Putamen (tissue), 1 donor: ENCODE measurements at regions not wholly inside any gene's neighbourhood (a gene's known extent, or its start where the extent isn't known, plus 50 kb on each side); places are given as distances from the start of the nearest gene placed in this dataset.

Experiments
- DNase-seq: peaks from one replicate; pipeline ENCODE4 v3.0.0-alpha.2; 2016; ENCODE audit warnings: low spot score

DNA sequence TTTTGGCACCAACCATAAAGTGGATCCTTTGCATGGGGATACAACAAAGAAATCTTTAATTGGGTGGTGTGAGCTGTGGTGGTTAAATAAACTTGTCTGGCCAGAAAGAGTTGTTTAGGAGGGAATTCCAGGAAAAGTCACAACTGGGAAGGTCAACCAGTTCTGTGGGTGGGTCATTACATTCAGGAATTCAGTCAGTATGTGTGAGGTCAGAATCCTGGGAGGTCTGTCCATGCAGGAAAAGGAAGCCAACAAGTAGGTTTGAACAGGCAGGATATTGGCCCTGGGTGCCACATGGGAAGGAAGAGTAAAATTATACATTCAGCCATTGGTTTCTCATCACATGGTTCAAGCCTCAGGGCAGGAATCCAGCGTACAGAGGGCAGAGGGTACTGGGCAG lies 162.3 kb upstream of the ADAMTS5 start:
- DNase-seq: no peak

DNA sequence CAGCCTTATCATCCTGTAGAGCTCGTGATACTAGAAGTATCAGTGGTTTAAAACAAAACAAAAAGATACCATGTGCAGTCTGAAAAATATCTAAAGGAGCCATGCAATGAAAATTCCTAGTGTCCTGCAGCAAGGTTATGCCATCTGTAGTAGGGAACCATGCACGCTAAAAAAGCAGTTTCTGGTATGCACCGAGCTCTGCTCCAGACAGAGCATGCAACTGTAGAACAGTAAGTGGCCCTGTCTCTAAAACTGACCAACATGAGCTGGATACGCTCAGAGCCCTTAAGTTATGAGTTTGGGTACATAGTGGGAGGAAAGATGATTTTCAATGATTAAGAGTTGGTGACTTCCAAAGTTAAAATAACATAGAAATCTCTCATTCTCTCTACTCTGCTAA lies 159.3 kb upstream of the ADAMTS5 start:
- DNase-seq: no peak

DNA sequence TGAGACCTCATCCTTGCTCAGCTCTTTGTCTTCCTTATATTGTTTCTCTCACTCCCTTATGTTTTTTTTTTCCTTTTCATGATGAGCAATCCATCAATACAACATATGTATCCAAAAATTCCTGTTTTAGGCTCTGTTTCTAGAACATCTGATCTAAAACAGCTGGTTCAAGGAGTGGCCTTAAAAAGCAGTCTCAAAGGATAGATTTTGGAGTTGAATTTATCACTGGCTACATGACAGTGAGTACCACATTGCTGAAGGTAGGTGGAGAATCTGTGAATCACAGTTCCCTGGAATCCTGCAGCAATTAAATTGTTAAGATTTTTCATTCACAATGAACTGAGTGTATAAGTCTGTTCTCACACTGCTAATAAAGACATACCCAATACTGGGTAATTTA lies 155.8 kb upstream of the ADAMTS5 start:
- no peak for DNase-seq

GRCh38 chr21:27114111-27114510 lies 147.2 kb upstream of the ADAMTS5 start:
- DNase-seq: no peak

- no peak for DNase-seq
Measured at GRCh38 chr21:27112186-27112585, 145.3 kb upstream of the ADAMTS5 start.

GRCh38 chr21:27110956-27111355 lies 144.1 kb upstream of the ADAMTS5 start:
- DNase-seq: no peak

GRCh38 chr21:27108701-27109100 lies 141.8 kb upstream of the ADAMTS5 start:
- DNase-seq: no peak

DNA sequence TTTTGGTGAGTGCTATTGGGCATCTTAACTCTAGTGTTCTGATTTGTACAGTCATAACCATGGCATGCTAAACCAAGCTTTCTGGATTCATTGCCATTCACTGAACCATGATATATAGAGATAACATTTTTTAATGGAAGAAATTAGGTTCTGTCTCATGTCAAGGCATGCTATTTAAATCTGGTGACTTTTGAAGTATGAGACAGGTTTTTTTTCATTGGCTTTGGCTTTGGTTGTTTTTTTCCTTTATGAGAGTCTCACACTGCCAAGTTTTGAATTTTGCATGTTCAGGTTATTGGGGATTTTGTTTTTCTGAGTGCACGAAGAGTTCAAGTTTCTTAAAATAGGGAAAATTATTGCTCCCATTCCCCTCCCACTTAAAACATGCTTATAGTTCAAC lies 141.3 kb upstream of the ADAMTS5 start:
- peak; percentile 55 for DNase-seq

DNA sequence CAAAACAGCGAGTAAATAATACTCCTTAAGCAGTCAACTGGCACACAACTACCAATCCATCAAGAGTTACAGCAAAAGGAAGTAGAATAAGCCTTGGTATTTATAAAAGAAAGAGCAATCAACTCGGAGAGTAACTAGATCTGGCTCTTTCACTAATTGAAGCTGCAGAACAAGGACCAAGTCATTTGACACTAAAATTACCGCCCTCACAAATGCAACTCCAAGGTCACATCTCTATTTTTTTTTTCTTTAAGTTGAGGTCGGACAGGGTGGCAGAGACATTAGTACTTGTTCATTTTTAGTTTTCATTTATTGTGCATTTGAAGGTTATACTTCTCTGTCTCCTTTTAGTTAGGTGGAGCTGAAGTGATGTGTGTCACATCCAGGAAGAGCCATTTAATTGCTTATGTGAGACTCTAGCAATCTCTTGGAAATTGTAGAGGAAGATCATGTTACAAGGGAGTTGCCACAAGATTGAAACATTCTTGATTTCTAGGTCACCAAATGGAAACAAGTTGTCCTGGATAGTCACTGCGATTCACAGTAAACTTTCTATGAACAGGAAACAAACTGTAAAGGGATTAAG lies 138.1 kb upstream of the ADAMTS5 start:
- no peak for DNase-seq

DNA sequence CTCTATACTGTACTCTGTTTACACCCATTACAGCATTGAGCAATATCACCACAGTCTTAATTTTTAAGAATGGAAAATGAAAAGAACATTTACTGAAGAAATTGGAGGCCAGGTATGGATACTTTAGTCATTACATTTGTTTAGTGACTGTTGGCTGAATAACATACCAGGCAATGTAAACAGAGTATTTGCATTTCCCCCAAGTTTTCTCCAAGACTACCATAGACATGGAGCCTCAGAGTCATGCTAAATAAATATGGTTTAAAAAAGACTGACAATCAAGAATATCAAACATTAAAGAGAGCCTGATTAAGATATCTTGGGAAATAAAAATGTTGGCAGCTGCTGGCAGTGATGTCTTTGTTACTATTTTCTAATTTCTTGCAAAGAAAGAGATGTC lies 136.9 kb upstream of the ADAMTS5 start:
- DNase-seq: no peak

DNA sequence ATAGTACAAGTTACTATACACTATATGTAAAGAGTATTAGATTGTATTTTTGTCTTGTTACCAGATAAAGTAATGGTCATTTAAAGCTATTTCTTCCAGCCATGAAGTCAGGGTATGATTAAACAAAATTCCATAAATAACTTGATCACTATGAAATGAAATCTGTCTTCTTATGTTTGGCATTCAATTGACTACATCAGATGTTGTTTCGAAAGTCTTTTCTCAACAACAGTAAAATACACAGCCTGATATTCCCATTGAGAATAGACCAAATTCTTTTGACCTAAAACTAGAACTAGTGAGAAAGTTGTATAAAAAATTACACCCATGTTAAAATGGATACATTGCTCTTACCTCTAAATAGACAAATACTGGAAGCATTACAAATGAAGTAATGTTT lies 134.6 kb upstream of the ADAMTS5 start:
- no peak for DNase-seq

- DNase-seq: no peak
Measured at GRCh38 chr21:27094184-27094948, 127.5 kb upstream of the ADAMTS5 start.

GRCh38 chr21:27086630-27087029 lies 119.7 kb upstream of the ADAMTS5 start:
- DNase-seq: no peak

DNA sequence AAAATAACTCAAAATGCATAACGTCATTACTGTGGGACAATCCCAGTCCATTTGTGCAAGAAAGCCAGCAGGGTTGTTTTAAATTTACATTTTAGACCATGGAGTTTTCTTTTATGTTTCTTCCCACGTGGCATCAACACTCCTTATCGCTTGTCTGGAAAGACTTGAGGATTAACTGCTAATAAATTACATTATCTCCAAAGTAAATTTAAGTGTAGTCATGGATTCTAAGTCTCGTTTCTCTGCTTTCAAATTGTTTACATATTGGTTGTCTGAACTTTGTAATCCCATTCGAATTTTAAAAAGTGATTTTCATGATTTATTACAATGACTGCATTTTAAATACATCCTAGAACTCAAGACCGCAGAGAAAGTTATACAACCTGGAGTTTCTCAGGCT lies 119.3 kb upstream of the ADAMTS5 start:
- no peak for DNase-seq

DNA sequence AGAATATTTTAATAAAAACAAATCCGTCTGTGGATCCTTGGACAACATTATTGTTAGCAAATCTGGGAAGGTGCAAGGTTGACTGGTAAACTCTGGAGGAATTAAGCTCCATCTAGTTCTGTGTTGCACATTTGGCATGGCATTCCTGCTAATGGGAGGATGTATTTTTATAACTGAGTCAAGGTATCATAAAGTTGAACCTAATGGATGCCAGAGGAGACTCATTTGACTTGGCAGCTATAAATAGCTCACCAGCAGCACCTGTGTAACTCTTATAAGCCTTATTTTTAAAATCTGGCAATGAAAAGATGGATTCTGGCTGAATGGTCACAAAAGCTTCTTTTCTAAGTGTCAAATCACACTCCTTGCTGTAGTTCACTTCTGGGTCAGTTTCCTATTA lies 118.5 kb upstream of the ADAMTS5 start:
- no peak for DNase-seq

DNA sequence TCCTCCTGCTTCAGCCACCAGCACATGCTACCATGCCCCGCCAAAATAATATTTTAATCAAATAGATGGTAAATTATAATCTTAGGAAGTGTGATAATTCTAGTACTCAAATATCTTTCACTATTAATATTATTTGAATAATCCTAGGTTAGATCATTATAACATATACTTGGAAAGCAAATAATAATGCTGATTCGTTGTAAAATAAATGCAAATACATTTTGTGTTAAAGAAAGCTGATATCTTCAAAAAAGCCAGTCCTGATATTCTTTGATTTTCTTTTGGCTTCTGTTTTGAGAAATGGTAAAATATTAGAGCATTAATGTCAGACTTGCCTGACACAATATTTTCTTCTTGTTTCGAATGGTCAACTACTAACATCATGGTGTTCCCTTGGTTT lies 116.3 kb upstream of the ADAMTS5 start:
- DNase-seq: no peak

- no peak for DNase-seq
Measured at GRCh38 chr21:27082431-27083010, 115.6 kb upstream of the ADAMTS5 start.

- DNase-seq: no peak
Measured at GRCh38 chr21:27079636-27080240, 112.8 kb upstream of the ADAMTS5 start.

GRCh38 chr21:27078915-27079314 lies 112.0 kb upstream of the ADAMTS5 start:
- no peak for DNase-seq

DNA sequence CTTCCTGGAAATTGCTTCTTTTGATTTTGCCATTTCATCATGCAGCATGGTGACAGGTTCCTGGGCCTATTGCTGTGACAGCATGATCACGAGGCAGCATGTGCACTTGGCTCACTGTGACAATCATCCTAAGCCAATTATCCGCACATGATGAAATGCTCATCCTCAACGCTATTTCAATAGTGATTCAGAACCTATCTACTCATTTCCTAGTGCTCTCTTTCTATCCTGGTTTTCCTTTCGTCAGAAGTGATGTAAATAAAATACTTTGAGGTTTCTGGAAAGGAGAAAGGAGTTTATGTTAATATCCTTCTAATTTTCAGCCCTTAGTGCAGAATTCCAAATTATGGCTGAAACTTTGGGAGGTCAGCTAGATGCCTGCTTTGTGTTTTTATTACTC lies 110.6 kb upstream of the ADAMTS5 start:
- no peak for DNase-seq

DNA sequence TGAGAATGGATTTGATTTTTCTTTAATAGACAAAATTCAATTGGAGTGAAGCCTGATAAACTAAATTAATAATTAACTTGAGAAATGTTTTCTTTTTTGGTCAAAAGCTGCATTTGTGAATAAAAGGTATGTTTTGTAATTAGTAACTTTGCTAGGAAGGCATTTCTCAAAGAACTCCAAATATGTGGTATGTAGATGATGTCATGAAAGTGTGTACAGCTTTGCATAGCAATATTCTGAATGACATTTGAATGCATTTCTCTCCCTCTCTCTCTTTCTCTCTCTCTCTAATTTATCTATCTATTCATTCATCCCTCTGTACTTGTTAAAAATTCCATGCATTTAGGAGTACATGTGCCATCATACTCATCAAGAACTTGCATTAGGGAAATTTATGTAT lies 109.1 kb upstream of the ADAMTS5 start:
- no peak for DNase-seq

GRCh38 chr21:27070861-27071670 lies 104.2 kb upstream of the ADAMTS5 start:
- no peak for DNase-seq
